Activated effector memory CD4-positive, alpha-beta T cell treated with anti-CD3 and anti-CD28 coated beads, Interleukin-2, amount 50 U/mL, for 16 hours (primary cell): ENCODE measurements at regions not wholly inside any gene's neighbourhood (a gene's known extent, or its start where the extent isn't known, plus 50 kb on each side); places are given as distances from the start of the nearest gene placed in this dataset.
"Not testable (repeated sequence)": the region's sequence is repeated elsewhere in the genome, so short reads cannot be mapped to it uniquely, and the experiment has no call there.

ENCODE experiments used
- DNase-seq: peaks from one replicate; pipeline ENCODE4 v3.0.0-alpha.2; 2020

GRCh38 chr18:77329651-77330050 is 80.0 kb downstream of the GALR1 start:
- no peak for DNase-seq

- no peak for DNase-seq
These were observed 85.2 kb downstream of the GALR1 start for GRCh38 chr18:77334876-77335275.

DNA sequence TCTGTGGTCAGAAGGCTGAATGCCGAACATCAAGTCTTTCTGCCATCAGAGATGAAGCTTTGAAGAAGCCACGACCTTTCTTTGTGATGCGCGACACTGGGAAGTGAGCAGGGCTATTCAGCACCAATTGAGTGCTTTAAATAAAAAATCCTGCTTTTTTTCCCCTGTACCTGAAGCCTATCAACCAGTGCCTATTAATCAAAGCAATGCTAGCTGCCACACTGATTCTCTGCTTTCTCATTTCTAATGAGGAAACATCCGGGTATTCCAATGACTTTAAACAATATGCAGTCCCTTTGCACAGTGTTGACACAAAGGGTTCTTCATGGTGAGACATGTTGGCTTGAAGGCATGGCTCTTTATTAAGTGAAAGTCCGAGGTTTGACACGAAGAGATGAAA is 88.0 kb downstream of the GALR1 start:
- no peak for DNase-seq

DNA sequence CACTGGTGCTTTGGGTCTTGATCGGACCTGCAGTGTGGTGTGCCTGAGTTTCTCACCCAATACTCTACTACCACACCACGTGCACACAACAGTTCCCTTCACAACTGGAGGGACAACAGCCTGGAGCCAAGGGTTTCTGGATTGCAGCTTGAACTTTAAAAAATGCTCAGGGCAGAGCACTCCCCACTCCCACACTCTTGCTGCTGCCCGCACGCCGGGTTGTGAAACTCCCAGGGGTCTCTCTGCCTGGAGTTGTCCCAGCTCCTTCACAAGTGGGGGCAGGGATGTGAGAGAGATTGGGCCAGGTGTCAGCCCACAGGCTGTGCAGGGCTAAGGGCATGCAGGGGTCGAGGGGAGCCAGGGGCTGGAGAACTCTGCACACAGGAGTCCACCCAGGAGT is 89.4 kb downstream of the GALR1 start:
- no peak for DNase-seq

- DNase-seq: no peak
These were observed 90.0 kb downstream of the GALR1 start for GRCh38 chr18:77339623-77340022.

- no peak for DNase-seq
These were observed 91.2 kb downstream of the GALR1 start for GRCh38 chr18:77340815-77341214.

- no peak for DNase-seq
These were observed 92.1 kb downstream of the GALR1 start for GRCh38 chr18:77341527-77342325.

- no peak for DNase-seq
These were observed 93.1 kb downstream of the GALR1 start for GRCh38 chr18:77342736-77343135.

DNA sequence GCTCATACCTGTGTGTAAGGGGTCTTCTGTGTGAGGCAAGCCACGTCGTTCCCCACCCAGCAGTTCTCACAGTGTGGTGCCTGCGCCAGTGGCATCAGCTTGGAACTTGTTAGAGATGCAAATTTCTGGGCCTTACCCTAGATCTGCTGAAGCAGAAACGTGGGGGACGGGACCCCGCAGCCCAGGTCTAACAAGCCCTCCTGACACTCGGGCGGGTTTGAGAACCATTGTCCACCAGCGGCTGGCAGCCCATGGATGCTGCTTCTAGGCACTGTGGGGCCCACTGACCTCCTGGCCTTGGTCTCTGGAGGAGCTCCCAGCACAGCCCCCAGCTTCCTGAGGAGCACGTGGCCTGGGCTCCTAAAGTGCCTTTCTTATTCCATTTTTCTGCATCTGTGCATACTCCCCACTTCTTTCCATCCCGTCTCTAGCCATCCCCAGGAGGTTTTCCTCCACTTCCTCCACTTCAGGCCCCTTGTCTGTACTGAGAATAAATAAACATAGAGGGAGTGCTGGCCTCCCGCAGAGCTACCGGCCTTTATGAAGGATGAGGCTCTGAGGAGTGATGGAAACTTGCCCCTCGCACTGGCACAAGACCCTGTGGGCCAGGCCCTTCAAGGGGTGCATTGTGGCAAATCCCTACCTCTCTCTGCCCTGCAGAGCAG is 94.3 kb downstream of the GALR1 start:
- no peak for DNase-seq

- DNase-seq: no peak
These were observed 95.3 kb downstream of the GALR1 start for GRCh38 chr18:77344786-77345500.

DNA sequence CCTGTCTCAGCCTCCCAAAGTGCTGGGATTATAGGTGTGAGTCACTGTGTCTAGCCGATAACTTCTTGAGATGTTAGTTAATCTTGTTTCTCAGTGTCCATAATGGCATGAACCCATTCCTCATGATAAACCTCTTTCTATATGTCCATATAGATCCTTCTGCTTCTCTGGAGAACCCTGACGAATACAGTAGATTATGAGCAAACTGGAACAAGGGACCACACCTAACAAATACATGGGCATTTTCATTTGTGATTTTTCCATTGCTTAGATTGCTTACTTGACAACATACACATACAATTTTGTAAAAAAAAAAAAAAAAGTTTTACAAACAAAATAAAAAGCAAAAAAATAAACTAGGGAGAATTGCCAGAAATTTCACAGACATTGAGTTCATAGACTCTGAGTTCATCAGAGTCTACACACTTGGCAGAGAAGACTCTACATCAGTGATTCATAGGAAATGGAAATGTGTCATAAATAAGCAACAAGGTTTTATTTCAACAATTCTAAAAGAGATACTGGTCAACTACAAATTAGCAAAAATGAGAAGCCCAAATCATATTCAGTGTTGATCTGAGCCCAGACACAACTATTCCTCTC is 96.7 kb downstream of the GALR1 start:
- DNase-seq: no peak

DNA sequence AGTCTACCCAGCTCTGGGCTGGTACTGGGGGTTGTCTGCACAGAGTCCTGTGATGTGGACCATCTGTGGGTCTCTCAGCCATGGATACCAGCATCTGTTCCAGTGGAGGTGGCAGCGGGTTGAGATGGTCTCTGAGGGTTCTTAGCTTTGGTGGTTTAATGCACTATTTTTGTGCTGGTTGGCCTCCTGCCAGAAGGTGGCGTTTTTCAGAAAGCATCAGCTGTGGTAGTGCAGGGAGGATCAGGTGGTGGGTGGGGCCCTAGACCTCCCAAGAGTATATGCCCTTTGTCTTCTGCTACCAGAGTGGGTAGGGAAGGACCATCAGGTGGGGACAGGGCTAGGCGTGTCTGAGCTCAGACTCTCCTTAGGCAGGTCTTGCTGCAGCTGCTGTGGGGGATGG is 103.7 kb downstream of the GALR1 start:
- DNase-seq: not testable (repeated sequence)

DNA sequence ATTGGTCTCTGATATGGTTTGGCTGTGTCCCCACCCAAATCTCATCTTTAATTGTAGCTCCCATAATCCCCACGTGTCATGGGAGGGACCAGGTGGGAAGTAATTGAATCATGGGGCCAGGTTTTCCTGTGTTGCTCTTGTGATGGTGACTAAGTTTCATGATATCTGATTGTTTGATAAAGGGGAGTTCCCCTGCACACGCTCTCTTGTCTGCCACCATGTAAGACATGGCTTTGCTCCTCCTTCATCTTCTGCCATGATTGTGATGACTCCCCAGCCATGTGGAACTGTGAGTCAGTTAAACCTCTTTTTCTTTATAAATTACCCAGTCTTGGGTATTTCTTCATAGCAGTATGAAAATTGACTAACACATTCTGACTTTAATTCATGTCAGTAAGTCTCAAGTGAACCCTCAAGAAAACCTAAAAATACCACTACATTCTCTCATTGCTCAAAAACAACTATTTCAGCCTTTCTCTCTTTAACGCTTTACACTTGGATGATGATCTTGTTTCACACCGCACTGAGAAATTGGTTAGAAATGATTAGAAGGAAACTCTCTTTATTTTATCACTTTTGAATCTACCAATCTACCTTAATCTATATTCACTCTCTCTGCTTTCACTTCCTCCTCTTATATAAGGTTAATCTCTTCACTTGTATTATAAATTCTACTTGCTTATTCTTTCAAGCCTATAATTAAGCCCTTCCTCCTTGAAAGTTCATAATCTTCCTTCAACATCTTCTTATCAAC is 110.1 kb downstream of the GALR1 start:
- DNase-seq: no peak

GRCh38 chr18:77360315-77361190 is 110.9 kb downstream of the GALR1 start:
- DNase-seq: no peak

GRCh38 chr18:77361382-77361781 is 111.7 kb downstream of the GALR1 start:
- no peak for DNase-seq

- no peak for DNase-seq
These were observed 116.0 kb downstream of the GALR1 start for GRCh38 chr18:77365667-77366066.

DNA sequence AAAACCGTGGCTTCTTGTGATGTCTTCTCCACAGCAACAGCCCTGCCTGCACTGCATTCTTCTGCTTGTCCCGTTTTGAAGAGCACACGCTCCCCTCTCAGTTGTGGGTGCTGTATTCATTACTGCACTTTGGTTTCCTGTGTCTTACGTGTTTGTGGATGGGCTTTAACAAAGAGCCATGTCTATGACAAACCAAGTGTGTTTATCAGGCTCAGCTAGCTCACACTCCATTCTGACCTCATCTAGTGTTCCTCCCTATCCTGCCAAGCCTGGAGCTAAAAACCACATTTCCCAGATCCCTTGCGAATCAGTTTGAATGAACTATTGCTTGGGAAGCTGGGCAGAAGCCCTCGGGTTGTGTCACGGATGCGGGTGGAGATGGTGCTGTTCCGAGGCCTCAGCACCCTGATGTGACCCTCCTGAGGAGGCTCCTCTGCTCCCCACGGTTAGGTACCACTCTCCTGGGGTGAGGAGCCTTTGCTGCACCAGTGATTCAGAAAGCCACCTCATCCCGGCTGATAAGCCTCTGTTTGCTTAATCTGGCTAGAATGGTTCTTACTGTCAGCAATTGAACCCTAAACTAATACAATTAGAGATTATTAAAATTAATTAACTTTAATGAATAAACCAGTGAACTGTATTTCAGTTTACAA is 116.5 kb downstream of the GALR1 start:
- DNase-seq: no peak

- no peak for DNase-seq
These were observed 117.3 kb downstream of the GALR1 start for GRCh38 chr18:77366720-77367641.

DNA sequence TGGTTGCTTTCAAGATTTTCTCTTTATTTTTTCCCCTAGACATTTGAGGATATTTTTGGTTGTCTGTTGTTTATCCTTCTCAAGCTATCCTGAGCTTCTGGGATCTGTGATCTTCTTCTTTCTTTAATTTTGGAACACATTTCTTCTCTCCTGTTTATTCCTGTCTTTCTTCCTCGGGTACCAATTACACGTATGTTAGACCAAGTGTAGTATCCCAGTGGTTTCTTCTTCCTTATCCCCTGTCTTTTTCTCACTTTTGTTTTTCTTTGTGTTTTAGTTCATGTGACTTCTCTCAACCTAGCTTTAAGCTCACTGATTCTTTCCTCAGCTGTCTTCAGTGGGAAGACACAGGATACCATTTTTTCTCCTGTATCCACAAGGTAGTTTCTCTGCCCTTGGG is 120.0 kb downstream of the GALR1 start:
- DNase-seq: no peak
